T-helper 17 cell (primary cell): ENCODE measurements at regions not wholly inside any gene's neighbourhood (a gene's known extent, or its start where the extent isn't known, plus 50 kb on each side); places are given as distances from the start of the nearest gene placed in this dataset.
"Not testable (repeated sequence)": the region's sequence is repeated elsewhere in the genome, so short reads cannot be mapped to it uniquely, and the experiment has no call there.

Source experiments
- ATAC-seq: fragments of 150-1000 bp; cut with Tn5 transposase; 2 replicates; pipeline ENCODE4 v1.10.0; 2021; ENCODE audit warnings: mild to moderate bottlenecking, moderate library complexity
- DNase-seq, 3 donors: peaks; one replicate each; pipeline versions ENCODE4 v3.0.0 to v3.0.0-alpha.2; 2020 to 2021
- H3K9me3 ChIP-seq: one replicate; pipeline ENCODE4 v1.7.0; 2013; ENCODE audit warnings: low read length, mild to moderate bottlenecking; ENCODE audit not compliant: control insufficient read depth, poor library complexity, severe bottlenecking
- H3K27ac Mint-ChIP-seq: one replicate; pipeline ENCODE4 v1.8.0; 2022; ENCODE audit warnings: mild to moderate bottlenecking, moderate library complexity, mixed read lengths
- H3K27me3 Mint-ChIP-seq: one replicate; pipeline ENCODE4 v1.8.0; 2022; ENCODE audit warnings: mixed read lengths
- H3K36me3 Mint-ChIP-seq: one replicate; pipeline ENCODE4 v1.8.0; 2022; ENCODE audit warnings: low read depth, mixed read lengths
- H3K4me1 Mint-ChIP-seq: one replicate; pipeline ENCODE4 v1.8.0; 2022; ENCODE audit warnings: mild to moderate bottlenecking, mixed read lengths
- H3K4me3 Mint-ChIP-seq: one replicate; pipeline ENCODE4 v1.8.0; 2022; ENCODE audit warnings: mild to moderate bottlenecking, moderate library complexity, mixed read lengths

- Mint-ChIP-seq H3K36me3 (no peaks in the 10 kb centered on the region), H3K4me3 (no peak overlapping the region), H3K27ac (no peak overlapping the region), H3K27me3 (peaks cover 12% of the 10 kb centered on the region), H3K4me1 (peaks cover 7% of the 10 kb centered on the region)
- DNase-seq (no peak), ATAC-seq (no peak)
- no peaks in the 10 kb centered on the region for H3K9me3 ChIP-seq
These were observed 94.6 kb upstream of the GSE1 start for GRCh38 chr16:85518398-85519049.

DNA sequence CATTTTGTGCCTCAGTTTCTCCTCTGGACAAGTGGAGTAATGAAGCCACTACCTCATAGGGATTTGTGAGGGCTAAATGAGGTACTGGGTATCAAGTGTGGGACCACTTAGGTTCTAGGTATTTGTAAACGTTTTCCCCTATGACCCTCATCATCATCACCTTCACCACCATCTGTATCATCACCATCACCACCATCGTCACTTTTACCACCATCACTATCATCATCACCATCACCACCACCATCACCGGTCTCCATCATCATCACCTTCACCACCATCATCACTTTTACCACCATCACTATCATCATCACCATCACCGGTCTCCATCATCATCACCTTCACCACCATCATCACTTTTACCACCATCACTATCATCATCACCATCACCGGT is 94.1 kb upstream of the GSE1 start:
- not testable (repeated sequence) for H3K4me1 Mint-ChIP-seq, DNase-seq, H3K4me3 Mint-ChIP-seq, H3K27me3 Mint-ChIP-seq, ATAC-seq, H3K36me3 Mint-ChIP-seq, H3K27ac Mint-ChIP-seq, H3K9me3 ChIP-seq

- H3K27ac Mint-ChIP-seq = no peak overlapping the region
- H3K36me3 Mint-ChIP-seq = no peaks in the 10 kb centered on the region
- no peaks in the 10 kb centered on the region for H3K9me3 ChIP-seq
- ATAC-seq (no peak), DNase-seq (no peak)
- peaks cover 7% of the 10 kb centered on the region for H3K4me1 Mint-ChIP-seq
- no peak overlapping the region for H3K4me3 Mint-ChIP-seq
- peaks cover 9% of the 10 kb centered on the region for H3K27me3 Mint-ChIP-seq
These were observed 93.4 kb upstream of the GSE1 start for GRCh38 chr16:85519540-85520231.

DNA sequence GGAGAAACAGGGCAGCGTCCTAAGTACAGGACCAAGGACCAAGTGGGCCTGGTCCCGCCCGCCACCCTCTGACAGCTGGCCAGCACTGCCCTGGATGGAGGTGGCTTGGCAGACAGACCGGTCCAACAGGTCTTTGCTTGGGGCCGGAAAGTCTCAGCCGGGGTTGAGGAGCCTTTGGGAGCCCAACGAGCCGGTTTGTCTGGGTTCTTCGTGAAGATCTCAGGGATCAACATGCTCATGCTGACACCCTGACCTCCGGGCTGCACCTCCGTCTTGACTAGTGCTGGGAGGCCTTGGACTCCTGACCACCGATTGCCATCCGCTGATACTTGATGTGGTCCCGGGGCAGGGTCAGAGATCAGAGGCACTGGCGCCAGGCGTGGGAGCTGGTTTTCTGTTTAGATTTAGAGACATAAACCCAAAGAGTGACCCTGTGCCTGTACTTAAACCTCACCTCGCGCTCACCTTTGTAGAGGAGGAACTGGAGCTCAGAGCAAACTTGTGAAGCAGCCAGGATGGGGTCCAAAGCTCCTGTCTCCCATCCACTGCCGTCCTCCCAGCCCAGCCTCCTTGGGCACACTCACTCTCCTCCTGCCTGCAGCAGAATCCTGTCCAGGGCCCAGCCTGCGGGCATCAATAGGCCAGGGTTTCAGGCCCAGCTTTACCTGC is 92.1 kb upstream of the GSE1 start:
- no peak for ATAC-seq
- H3K36me3 Mint-ChIP-seq = no peaks in the 10 kb centered on the region
- peak overlapping the region; percentile 29 for H3K27ac Mint-ChIP-seq
- H3K27me3 Mint-ChIP-seq = peaks cover 9% of the 10 kb centered on the region
- no peak overlapping the region for H3K4me3 Mint-ChIP-seq
- H3K9me3 ChIP-seq = no peaks in the 10 kb centered on the region
- H3K4me1 Mint-ChIP-seq = peaks cover 7% of the 10 kb centered on the region
- no peak for DNase-seq

- no peak for DNase-seq
- Mint-ChIP-seq H3K36me3 (no peaks in the 10 kb centered on the region), H3K27ac (peak overlapping the region; percentile 29), H3K4me3 (no peak overlapping the region), H3K4me1 (peaks cover 7% of the 10 kb centered on the region), H3K27me3 (peaks cover 9% of the 10 kb centered on the region)
- no peak for ATAC-seq
- no peaks in the 10 kb centered on the region for H3K9me3 ChIP-seq
These were observed 91.4 kb upstream of the GSE1 start for GRCh38 chr16:85521552-85522307.

- Mint-ChIP-seq H3K4me1 (peaks cover 7% of the 10 kb centered on the region), H3K36me3 (no peaks in the 10 kb centered on the region), H3K27me3 (peaks cover 9% of the 10 kb centered on the region), H3K27ac (peak overlapping the region; percentile 53), H3K4me3 (no peak overlapping the region)
- no peaks in the 10 kb centered on the region for H3K9me3 ChIP-seq
- DNase-seq = no peak
- ATAC-seq = no peak
These were observed 90.7 kb upstream of the GSE1 start for GRCh38 chr16:85522308-85522841.

DNA sequence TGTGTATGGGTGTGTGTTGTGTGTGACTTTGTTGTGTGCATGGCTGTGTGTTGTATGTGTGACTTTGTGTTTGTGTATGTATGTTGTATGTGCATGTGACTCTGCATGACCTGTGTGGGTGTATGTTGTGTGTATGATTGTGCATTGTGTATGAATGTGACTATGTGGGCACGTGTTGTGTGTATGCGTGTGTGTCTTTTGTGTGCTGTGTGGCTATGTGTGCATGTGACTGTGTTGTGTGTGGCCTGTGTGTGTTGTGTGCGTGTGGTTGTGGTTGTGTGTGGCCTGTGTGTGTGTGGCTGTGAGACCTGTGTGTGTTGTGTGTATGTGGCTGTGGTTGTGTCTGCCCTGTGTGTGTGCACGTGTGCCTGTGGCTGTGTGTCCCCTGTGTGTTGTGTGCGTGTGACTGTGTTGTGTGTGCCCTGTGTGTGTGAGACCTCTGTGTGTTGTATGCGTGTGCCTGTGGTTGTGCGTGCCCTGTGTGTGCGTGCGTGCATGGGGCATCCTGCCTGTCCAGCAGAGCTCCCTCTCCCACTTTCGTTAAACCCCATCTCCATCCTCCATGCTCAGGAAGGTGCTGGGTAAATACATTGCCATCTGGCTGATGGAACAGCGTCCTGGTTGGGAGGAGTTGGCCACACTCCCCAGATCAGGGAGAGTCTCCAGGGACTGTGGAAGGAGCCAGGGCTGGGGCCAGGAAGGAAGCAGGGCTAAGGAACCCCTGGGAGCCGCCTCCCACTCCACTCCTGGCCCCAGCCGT is 90.1 kb upstream of the GSE1 start:
- no peak for ATAC-seq
- Mint-ChIP-seq H3K27ac (peak overlapping the region; percentile 53), H3K36me3 (no peaks in the 10 kb centered on the region), H3K27me3 (peaks cover 9% of the 10 kb centered on the region), H3K4me1 (peaks cover 5% of the 10 kb centered on the region), H3K4me3 (no peak overlapping the region)
- DNase-seq = no peak
- no peaks in the 10 kb centered on the region for H3K9me3 ChIP-seq

- DNase-seq (no peak), ATAC-seq (no peak)
- H3K4me3 Mint-ChIP-seq = no peak overlapping the region
- H3K27ac Mint-ChIP-seq = no peak overlapping the region
- H3K4me1 Mint-ChIP-seq = peaks cover 7% of the 10 kb centered on the region
- peaks cover 9% of the 10 kb centered on the region for H3K27me3 Mint-ChIP-seq
- H3K9me3 ChIP-seq = no peaks in the 10 kb centered on the region
- no peaks in the 10 kb centered on the region for H3K36me3 Mint-ChIP-seq
These were observed 89.3 kb upstream of the GSE1 start for GRCh38 chr16:85523602-85524364.

- no peaks in the 10 kb centered on the region for H3K9me3 ChIP-seq
- H3K27ac Mint-ChIP-seq = no peak overlapping the region
- H3K36me3 Mint-ChIP-seq = no peaks in the 10 kb centered on the region
- H3K4me1 Mint-ChIP-seq = peaks cover 7% of the 10 kb centered on the region
- no peak overlapping the region for H3K4me3 Mint-ChIP-seq
- ATAC-seq = no peak
- DNase-seq = no peak
- peaks cover 9% of the 10 kb centered on the region for H3K27me3 Mint-ChIP-seq
These were observed 88.8 kb upstream of the GSE1 start for GRCh38 chr16:85524365-85524629.

- H3K9me3 ChIP-seq = no peaks in the 10 kb centered on the region
- Mint-ChIP-seq H3K4me1 (peaks cover 7% of the 10 kb centered on the region), H3K27ac (no peak overlapping the region), H3K36me3 (no peaks in the 10 kb centered on the region), H3K4me3 (no peak overlapping the region), H3K27me3 (peaks cover 9% of the 10 kb centered on the region)
- no peak for DNase-seq
- no peak for ATAC-seq
These were observed 88.3 kb upstream of the GSE1 start for GRCh38 chr16:85524630-85525419.

DNA sequence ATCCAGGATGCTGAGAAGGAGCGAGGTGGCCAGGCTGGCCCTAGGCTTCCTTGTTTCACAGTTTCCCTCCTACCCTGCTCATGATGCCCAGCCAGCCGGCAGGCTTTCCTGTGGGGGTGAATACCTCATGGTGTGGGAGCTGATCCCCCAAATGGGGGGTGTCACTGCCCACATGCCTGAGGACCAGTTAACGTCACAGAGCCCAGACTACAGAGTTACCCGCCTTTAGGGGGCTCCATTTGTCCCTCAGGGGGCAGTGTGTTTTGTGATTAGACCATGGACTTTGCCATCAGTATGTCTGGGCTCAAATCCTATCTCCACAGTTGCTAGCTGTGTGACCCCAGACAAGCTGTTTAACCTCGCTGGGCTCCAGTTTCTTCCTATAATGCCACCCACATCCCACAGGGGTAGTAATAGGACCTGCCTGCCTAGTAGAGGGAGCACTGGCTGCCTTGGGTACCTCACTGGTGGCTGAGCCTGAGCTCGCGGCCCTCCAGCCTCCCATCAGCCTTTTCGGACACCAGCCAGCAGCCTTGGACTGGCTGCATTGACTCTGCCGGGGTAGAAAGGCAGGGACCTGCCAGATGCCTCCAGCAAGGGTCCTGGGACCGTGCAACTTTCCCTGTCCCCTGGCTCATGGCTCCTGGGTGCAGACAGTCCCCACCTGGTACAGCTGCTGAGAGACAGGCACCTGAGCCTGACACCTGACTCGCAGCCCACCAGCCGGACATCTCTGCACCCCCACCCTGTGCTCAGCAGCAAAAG is 87.5 kb upstream of the GSE1 start:
- Mint-ChIP-seq H3K27me3 (peaks cover 9% of the 10 kb centered on the region), H3K4me1 (peaks cover 7% of the 10 kb centered on the region), H3K4me3 (no peak overlapping the region), H3K36me3 (no peaks in the 10 kb centered on the region), H3K27ac (no peak overlapping the region)
- ATAC-seq (no peak), DNase-seq (no peak)
- H3K9me3 ChIP-seq = no peaks in the 10 kb centered on the region
